ENCODE measurements at regions not wholly inside any gene's neighbourhood (a gene's known extent, or its start where the extent isn't known, plus 50 kb on each side); places are given as distances from the start of the nearest gene placed in this dataset.
"Not testable (repeated sequence)": the region's sequence is repeated elsewhere in the genome, so short reads cannot be mapped to it uniquely, and the experiment has no call there.

DNA sequence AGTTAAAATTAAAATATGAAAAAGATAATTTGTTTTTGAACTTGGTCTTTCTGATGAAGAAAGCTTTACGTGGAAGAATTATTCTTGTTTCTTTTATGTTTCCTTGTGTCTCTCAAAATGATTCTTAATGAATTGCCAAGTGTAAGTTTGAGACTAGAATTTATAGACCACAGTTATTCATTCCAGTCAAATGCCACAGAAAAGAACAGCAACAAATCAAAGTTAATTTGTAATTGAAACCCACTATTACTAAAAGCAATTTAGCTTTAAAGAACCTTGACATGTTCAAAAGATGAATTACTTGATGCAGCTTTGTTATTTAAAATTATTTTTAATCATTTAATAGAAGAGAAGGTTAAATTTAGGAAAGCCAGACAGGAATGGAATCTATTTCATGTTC, 1277.7 kb upstream of the NUDT12 start:
- Histone ChIP-seq H3K4me1 (ENCODE audit: low read length) (no peaks in the 10 kb centered on the region), H2AFZ (ENCODE audit: low read depth, low read length) (no peak overlapping the region), H3K9me3 (ENCODE audit: insufficient read depth, low read length) (no peaks in the 10 kb centered on the region), H3K79me2 (ENCODE audit: low read length) (no peaks in the 10 kb centered on the region), H3K27me3 (ENCODE audit: low read depth, low read length) (no peaks in the 10 kb centered on the region), H4K20me1 (ENCODE audit: insufficient read depth, low read length) (no peaks in the 10 kb centered on the region), H3K36me3 (replicated peaks; ENCODE audit: low read depth, low read length) (no peaks in the 10 kb centered on the region), H3K4me3 (ENCODE audit: low read length) (no peak overlapping the region), H3K4me2 (ENCODE audit: low read length) (no peak overlapping the region), H3K27ac (ENCODE audit: low read length) (no peak overlapping the region), H3K9ac (ENCODE audit: low read length) (no peak overlapping the region)
- TF ChIP-seq EZH2phosphoT487 (IDR thresholded peaks at IDR 0.05; ENCODE audit: low read depth), result no peak
- TF ChIP-seq CTCF (IDR thresholded peaks at IDR 0.05; ENCODE audit: low read depth, low read length), result no peak

- not testable (repeated sequence) for H4K20me1 ChIP-seq (ENCODE audit: insufficient read depth, low read length); H3K27me3 ChIP-seq (ENCODE audit: low read depth, low read length); H3K4me1 ChIP-seq (ENCODE audit: low read length); H3K4me3 ChIP-seq (ENCODE audit: low read length); H3K27ac ChIP-seq (ENCODE audit: low read length); H3K36me3 ChIP-seq (replicated peaks; ENCODE audit: low read depth, low read length); H3K9ac ChIP-seq (ENCODE audit: low read length); H3K9me3 ChIP-seq (ENCODE audit: insufficient read depth, low read length); H2AFZ ChIP-seq (ENCODE audit: low read depth, low read length); H3K79me2 ChIP-seq (ENCODE audit: low read length); H3K4me2 ChIP-seq (ENCODE audit: low read length)
Observed at GRCh38 chr5:104831515-104831914, 1268.9 kb upstream of the NUDT12 start.

DNA sequence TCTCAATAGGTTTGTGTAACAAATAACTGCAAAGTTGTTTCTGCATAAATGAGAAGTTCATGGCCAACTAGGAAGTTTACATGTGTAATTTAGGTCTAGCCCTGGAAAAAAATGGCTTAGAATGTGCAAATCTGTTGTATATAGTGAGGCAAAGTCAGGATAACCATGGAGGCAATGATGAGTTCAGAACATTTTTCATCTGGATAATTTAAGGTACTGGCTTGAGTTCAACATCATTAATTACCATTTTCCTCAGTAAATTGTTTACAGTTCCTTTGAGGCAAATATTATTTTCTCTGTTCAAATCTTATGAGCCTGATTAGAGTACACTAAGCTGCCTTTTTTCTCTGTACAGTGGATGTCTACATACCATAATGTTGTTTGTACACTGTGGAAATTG, 1259.0 kb upstream of the NUDT12 start:
- no peaks in the 10 kb centered on the region for H4K20me1 ChIP-seq (ENCODE audit: insufficient read depth, low read length)
- H3K9me3 ChIP-seq (ENCODE audit: insufficient read depth, low read length), result no peaks in the 10 kb centered on the region
- no peak overlapping the region for H3K9ac ChIP-seq (ENCODE audit: low read length)
- H3K79me2 ChIP-seq (ENCODE audit: low read length), result no peaks in the 10 kb centered on the region
- no peaks in the 10 kb centered on the region for H3K27me3 ChIP-seq (ENCODE audit: low read depth, low read length)
- no peak overlapping the region for H2AFZ ChIP-seq (ENCODE audit: low read depth, low read length)
- no peak for TF ChIP-seq EZH2phosphoT487 (IDR thresholded peaks at IDR 0.05; ENCODE audit: low read depth)
- TF ChIP-seq CTCF (IDR thresholded peaks at IDR 0.05; ENCODE audit: low read depth, low read length), result no peak
- H3K4me3 ChIP-seq (ENCODE audit: low read length), result no peak overlapping the region
- H3K36me3 ChIP-seq (replicated peaks; ENCODE audit: low read depth, low read length), result no peaks in the 10 kb centered on the region
- H3K4me1 ChIP-seq (ENCODE audit: low read length), result no peaks in the 10 kb centered on the region
- no peak overlapping the region for H3K27ac ChIP-seq (ENCODE audit: low read length)
- H3K4me2 ChIP-seq (ENCODE audit: low read length), result no peak overlapping the region

- Histone ChIP-seq H3K36me3 (replicated peaks; ENCODE audit: low read depth, low read length) (no peaks in the 10 kb centered on the region), H3K27ac (ENCODE audit: low read length) (no peak overlapping the region), H3K79me2 (ENCODE audit: low read length) (no peaks in the 10 kb centered on the region), H2AFZ (ENCODE audit: low read depth, low read length) (no peak overlapping the region), H3K4me1 (ENCODE audit: low read length) (no peaks in the 10 kb centered on the region), H4K20me1 (ENCODE audit: insufficient read depth, low read length) (no peaks in the 10 kb centered on the region), H3K27me3 (ENCODE audit: low read depth, low read length) (no peaks in the 10 kb centered on the region), H3K9ac (ENCODE audit: low read length) (no peak overlapping the region), H3K4me3 (ENCODE audit: low read length) (no peak overlapping the region), H3K9me3 (ENCODE audit: insufficient read depth, low read length) (no peaks in the 10 kb centered on the region), H3K4me2 (ENCODE audit: low read length) (no peak overlapping the region)
- no peak for TF ChIP-seq CTCF (IDR thresholded peaks at IDR 0.05; ENCODE audit: low read depth, low read length)
- TF ChIP-seq EZH2phosphoT487 (IDR thresholded peaks at IDR 0.05; ENCODE audit: low read depth), result no peak
Observed at GRCh38 chr5:104817127-104817526, 1254.5 kb upstream of the NUDT12 start.

DNA sequence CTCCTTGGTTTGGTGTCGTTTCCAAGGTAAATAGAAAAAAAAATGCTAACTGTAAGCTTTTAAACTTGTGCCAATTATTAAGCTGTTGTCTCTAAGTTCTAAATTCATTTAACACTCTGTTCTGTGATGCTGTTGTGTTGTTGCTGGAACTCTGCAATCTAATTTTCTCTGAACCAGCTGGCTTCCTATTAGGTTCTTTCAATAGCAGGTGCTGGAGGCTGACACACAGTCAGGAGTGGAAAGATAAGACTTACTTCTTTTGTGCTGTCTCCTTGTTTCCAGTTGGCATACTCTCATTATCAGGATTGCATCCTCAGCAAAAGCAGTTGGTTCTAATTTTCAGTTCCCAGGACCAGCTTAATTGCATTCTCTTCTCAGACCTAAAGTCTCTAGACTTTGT, 1252.6 kb upstream of the NUDT12 start:
- Histone ChIP-seq H3K4me1 (ENCODE audit: low read length) (no peaks in the 10 kb centered on the region), H3K9ac (ENCODE audit: low read length) (no peak overlapping the region), H3K4me3 (ENCODE audit: low read length) (no peak overlapping the region), H3K36me3 (replicated peaks; ENCODE audit: low read depth, low read length) (no peaks in the 10 kb centered on the region), H3K9me3 (ENCODE audit: insufficient read depth, low read length) (no peaks in the 10 kb centered on the region), H2AFZ (ENCODE audit: low read depth, low read length) (no peak overlapping the region), H4K20me1 (ENCODE audit: insufficient read depth, low read length) (no peaks in the 10 kb centered on the region), H3K4me2 (ENCODE audit: low read length) (no peak overlapping the region), H3K27ac (ENCODE audit: low read length) (no peak overlapping the region), H3K79me2 (ENCODE audit: low read length) (no peaks in the 10 kb centered on the region), H3K27me3 (ENCODE audit: low read depth, low read length) (no peaks in the 10 kb centered on the region)
- TF ChIP-seq CTCF (IDR thresholded peaks at IDR 0.05; ENCODE audit: low read depth, low read length) (no peak), EZH2phosphoT487 (IDR thresholded peaks at IDR 0.05; ENCODE audit: low read depth) (no peak)
